Body of pancreas (tissue), 4 donors: ENCODE measurements at regions not wholly inside any gene's neighbourhood (a gene's known extent, or its start where the extent isn't known, plus 50 kb on each side); places are given as distances from the start of the nearest gene placed in this dataset.

Experiments used
- CTCF ChIP-seq, 7 experiments: fragments of 450-650 bp in 4 of 7; fragments of 200-600 bp in 3 of 7; sonication (generic) in 3 of 7; IDR thresholded peaks; one replicate each; pipeline ENCODE4 v1.5.1; 2016 to 2019; ENCODE audit warnings: antibody characterized with exemption in 7 of 7
- POLR2A ChIP-seq, 3 donors: fragments of 450-650 bp; IDR thresholded peaks; one replicate each; pipeline ENCODE4 v1.6.1; 2016; ENCODE audit warnings: antibody characterized with exemption in 3 of 3, mild to moderate bottlenecking in 2 of 3

GRCh38 chr20:59376998-59377397, 76.6 kb downstream of the EDN3 start:
- TF ChIP-seq CTCF (IDR thresholded peaks at IDR 0.05): no peak
- TF ChIP-seq POLR2A (IDR thresholded peaks at IDR 0.05): no peak
